CD4-positive, alpha-beta T cell (primary cell): ENCODE measurements at regions not wholly inside any gene's neighbourhood (a gene's known extent, or its start where the extent isn't known, plus 50 kb on each side); places are given as distances from the start of the nearest gene placed in this dataset.

ENCODE experiments used
- ATAC-seq: fragments of 200-7000 bp; cut with Tn5 transposase; one replicate; pipeline ENCODE4 v1.10.0; 2022; ENCODE audit warnings: mild to moderate bottlenecking; ENCODE audit not compliant: poor library complexity
- CTCF ChIA-PET: fragments of 350-600 bp; sonication (Branson Sonifier 250); formaldehyde crosslinking; loops from one replicate; lab custom pipeline; 2021; ENCODE audit warnings: antibody characterized with exemption, inconsistent platforms; lab: Charles Lee
- POLR2A ChIA-PET: fragments of 350-600 bp; sonication (Branson Sonifier 250); formaldehyde crosslinking; loops from one replicate; lab custom pipeline; 2021; ENCODE audit warnings: antibody characterized with exemption, inconsistent platforms; lab: Charles Lee
- DNase-seq, 14 experiments: peaks; one replicate each; pipeline ENCODE4 v3.0.0-alpha.2; 2013 to 2020; ENCODE audit warnings: mixed read lengths in 2 of 14
- H3K27ac ChIP-seq, 2 donors: one replicate each; pipeline versions ENCODE4 v1.5.1 to v1.7.0; 2013; ENCODE audit warnings: low read length in 2 of 2, low read depth in 1 of 2, mild to moderate bottlenecking in 1 of 2
- H3K27me3 ChIP-seq, 2 experiments: 1 replicate in 1 of 2; 2 replicates in 1 of 2; pipeline versions ENCODE4 v1.6.1 to v1.7.0; 2013; ENCODE audit warnings: low read length in 2 of 2, control low read depth in 1 of 2, mild to moderate bottlenecking in 1 of 2, moderate library complexity in 1 of 2; ENCODE audit not compliant: insufficient read depth in 2 of 2, control insufficient read depth in 1 of 2
- H3K36me3 ChIP-seq: one replicate; pipeline ENCODE4 v1.6.1; 2013; ENCODE audit warnings: low read length, control low read depth; ENCODE audit not compliant: insufficient read depth
- H3K4me1 ChIP-seq: one replicate; pipeline ENCODE4 v1.6.1; 2013; ENCODE audit warnings: low read length, control low read depth; ENCODE audit not compliant: insufficient read depth
- H3K4me3 ChIP-seq: one replicate; pipeline ENCODE4 v1.5.1; 2013; ENCODE audit warnings: mild to moderate bottlenecking, low read length, moderate library complexity
- H3K9me3 ChIP-seq, 2 experiments: 1 replicate in 1 of 2; 2 replicates in 1 of 2; pipeline versions ENCODE4 v1.6.1 to v1.7.0; 2013; ENCODE audit warnings: low read length in 2 of 2, mild to moderate bottlenecking in 2 of 2, control low read depth in 1 of 2, moderate library complexity in 1 of 2; ENCODE audit not compliant: control insufficient read depth in 1 of 2, insufficient read depth in 1 of 2
- H3K27ac Mint-ChIP-seq: one replicate; pipeline ENCODE4 v1.8.0; 2020; ENCODE audit warnings: mixed read lengths
- H3K27me3 Mint-ChIP-seq: one replicate; pipeline ENCODE4 v1.8.0; 2021; ENCODE audit warnings: mixed read lengths
- H3K36me3 Mint-ChIP-seq: one replicate; pipeline ENCODE4 v1.8.0; 2021; ENCODE audit warnings: low read depth, mixed read lengths
- H3K4me1 Mint-ChIP-seq: one replicate; pipeline ENCODE4 v1.8.0; 2021; ENCODE audit warnings: low read depth, mixed read lengths
- H3K4me3 Mint-ChIP-seq: one replicate; pipeline ENCODE4 v1.8.0; 2020; ENCODE audit warnings: mild to moderate bottlenecking, mixed read lengths
- H3K9me3 Mint-ChIP-seq: one replicate; pipeline ENCODE4 v1.8.0; 2020; ENCODE audit warnings: mixed read lengths
- intact Hi-C, 2 experiments: fragments of 100-400 bp; cut with DNase I in 1 of 2; cut with micrococcal nuclease in 1 of 2; formaldehyde crosslinking; loops; one replicate each; pipeline versions ENCODE4 v1.15.1 to v1.9.0; 2023 to 2025; cut with DNase I, micrococcal nuclease
- TF ChIP-seq, protein P1 (sequence below): fragments of 200-600 bp; IDR thresholded peaks from one replicate; pipeline ENCODE4 v1.8.0; 2022; ENCODE audit warnings: antibody characterized with exemption, mild to moderate bottlenecking

DNA sequence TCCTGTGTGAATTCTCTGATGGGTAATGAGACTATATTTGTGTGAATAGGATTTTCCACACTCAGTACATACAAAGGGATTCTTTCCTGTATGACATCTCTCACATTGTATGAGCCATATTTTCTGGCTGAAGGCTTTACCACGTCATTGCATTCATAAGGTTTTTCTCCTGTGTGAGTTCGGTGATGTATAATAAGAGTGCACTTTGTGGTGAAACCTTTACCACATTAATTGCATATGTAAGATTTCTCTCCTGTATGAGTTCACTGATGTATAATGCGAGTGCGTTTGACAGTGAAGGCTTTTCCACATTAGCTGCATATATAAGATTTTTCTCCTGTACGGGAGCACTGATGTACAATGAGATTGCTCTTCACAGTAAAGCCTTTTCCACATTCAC is 455.4 kb upstream of the CNTN5 start:
- Mint-ChIP-seq H3K27me3 (no peaks in the 10 kb centered on the region), H3K4me1 (no peaks in the 10 kb centered on the region), H3K9me3 (peaks cover 13% of the 10 kb centered on the region), H3K36me3 (no peaks in the 10 kb centered on the region), H3K4me3 (no peak overlapping the region), H3K27ac (no peak overlapping the region)
- Histone ChIP-seq H3K36me3 (no peaks in the 10 kb centered on the region), H3K27me3 (no peaks in the 10 kb centered on the region), H3K27ac (no peak overlapping the region), H3K4me1 (no peaks in the 10 kb centered on the region), H3K9me3 (peaks cover 0 to 12% of the 10 kb centered on the region in 2 experiments), H3K4me3 (no peak overlapping the region)
- TF ChIP-seq, protein P1, sequence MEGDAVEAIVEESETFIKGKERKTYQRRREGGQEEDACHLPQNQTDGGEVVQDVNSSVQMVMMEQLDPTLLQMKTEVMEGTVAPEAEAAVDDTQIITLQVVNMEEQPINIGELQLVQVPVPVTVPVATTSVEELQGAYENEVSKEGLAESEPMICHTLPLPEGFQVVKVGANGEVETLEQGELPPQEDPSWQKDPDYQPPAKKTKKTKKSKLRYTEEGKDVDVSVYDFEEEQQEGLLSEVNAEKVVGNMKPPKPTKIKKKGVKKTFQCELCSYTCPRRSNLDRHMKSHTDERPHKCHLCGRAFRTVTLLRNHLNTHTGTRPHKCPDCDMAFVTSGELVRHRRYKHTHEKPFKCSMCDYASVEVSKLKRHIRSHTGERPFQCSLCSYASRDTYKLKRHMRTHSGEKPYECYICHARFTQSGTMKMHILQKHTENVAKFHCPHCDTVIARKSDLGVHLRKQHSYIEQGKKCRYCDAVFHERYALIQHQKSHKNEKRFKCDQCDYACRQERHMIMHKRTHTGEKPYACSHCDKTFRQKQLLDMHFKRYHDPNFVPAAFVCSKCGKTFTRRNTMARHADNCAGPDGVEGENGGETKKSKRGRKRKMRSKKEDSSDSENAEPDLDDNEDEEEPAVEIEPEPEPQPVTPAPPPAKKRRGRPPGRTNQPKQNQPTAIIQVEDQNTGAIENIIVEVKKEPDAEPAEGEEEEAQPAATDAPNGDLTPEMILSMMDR, result no peak
- ATAC-seq (no peak), DNase-seq (no peak)
- intact Hi-C loops, result no loop called here
- ChIA-PET POLR2A (no interaction called here), CTCF (no interaction called here)

DNA sequence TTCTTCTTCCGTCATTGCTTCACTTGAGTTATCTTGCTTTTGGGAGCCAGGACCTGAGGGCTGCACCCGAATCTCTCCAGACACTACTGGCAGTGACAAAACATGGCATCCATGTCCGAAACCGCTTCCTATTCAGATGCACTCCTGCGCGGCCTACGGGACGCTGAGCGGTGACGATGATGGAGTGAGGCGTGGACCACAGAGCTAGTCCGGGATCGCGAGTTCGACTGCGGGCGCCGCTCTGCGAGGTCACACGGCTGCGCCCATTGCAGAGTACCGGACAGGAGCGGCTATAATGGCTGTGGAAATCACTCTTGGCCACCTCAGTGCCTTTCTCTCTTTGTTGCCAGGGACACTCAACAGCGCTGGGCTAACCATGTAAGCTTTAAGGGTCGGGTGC is 453.8 kb upstream of the CNTN5 start:
- POLR2A ChIA-PET, result no interaction called here
- DNase-seq, result no peak

DNA sequence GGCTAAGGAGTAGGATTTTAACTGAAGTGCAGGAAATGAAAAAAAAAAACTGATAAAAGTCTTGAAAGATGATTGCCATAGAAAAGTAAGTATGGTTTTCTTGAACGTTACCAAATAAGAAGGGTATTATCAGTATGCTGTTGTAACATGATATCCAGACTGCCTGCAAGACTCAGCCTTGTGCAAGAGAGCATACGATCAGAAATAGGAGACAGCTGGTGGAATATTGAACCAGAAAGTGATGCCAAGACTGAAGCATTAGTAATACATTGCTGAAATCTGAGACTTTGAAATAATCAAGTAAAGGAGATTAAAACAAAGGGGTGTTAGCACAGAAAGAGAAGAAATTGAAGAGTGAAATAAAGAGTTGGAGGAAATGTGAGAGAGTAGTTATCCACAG is 452.7 kb upstream of the CNTN5 start:
- ATAC-seq (no peak), DNase-seq (no peak)
- Mint-ChIP-seq H3K9me3 (peaks cover 14% of the 10 kb centered on the region), H3K27me3 (no peaks in the 10 kb centered on the region), H3K36me3 (no peaks in the 10 kb centered on the region), H3K4me1 (no peaks in the 10 kb centered on the region), H3K27ac (no peak overlapping the region), H3K4me3 (no peak overlapping the region)
- no peaks in the 10 kb centered on the region for H3K27me3 ChIP-seq
- intact Hi-C loops, result no loop called here
- H3K4me1 ChIP-seq, result no peaks in the 10 kb centered on the region
- TF ChIP-seq, protein P1, result no peak
- no peaks in the 10 kb centered on the region for H3K36me3 ChIP-seq
- H3K27ac ChIP-seq, result no peak overlapping the region
- H3K4me3 ChIP-seq, result no peak overlapping the region
- ChIA-PET CTCF (no interaction called here), POLR2A (no interaction called here)
- H3K9me3 ChIP-seq, result peaks cover 0 to 9% of the 10 kb centered on the region in 2 experiments

More for the DNA sequence above, 453.8 kb upstream of the CNTN5 start:
- peaks cover 14% of the 10 kb centered on the region for H3K9me3 Mint-ChIP-seq
- H3K4me1 Mint-ChIP-seq, result no peaks in the 10 kb centered on the region
- Histone ChIP-seq H3K27me3 (no peaks in the 10 kb centered on the region), H3K27ac (no peak overlapping the region), H3K4me3 (no peak overlapping the region), H3K36me3 (no peaks in the 10 kb centered on the region), H3K4me1 (no peaks in the 10 kb centered on the region), H3K9me3 (peaks cover 0 to 9% of the 10 kb centered on the region in 2 experiments)
- H3K36me3 Mint-ChIP-seq, result no peaks in the 10 kb centered on the region
- CTCF ChIA-PET, result no interaction called here
- intact Hi-C loops, result no loop called here
- H3K4me3 Mint-ChIP-seq, result no peak overlapping the region
- H3K27ac Mint-ChIP-seq, result no peak overlapping the region
- H3K27me3 Mint-ChIP-seq, result no peaks in the 10 kb centered on the region
- TF ChIP-seq, protein P1, result no peak
- ATAC-seq, result no peak
